ENCODE measurements at regions not wholly inside any gene's neighbourhood (a gene's known extent, or its start where the extent isn't known, plus 50 kb on each side); places are given as distances from the start of the nearest gene placed in this dataset.

DNA sequence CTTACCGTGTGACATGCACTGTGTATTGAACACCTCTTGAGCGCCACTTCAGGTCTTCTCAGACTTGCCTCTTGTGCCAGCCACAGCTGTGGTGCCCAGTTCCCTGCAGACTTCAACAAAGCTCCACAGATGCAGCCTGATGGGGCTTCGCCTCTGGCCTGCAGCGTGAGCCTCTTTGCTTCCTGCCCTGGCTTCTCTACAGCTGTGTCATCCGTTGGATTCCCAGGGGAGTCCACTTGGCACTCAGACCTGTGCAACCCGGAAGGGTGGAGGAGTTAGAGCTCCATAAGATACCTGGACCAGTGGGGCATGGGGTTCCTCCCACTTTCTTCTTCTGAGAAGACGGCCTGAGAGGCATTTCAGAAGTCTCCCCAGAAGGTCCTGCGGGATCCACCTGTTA lies 57.7 kb upstream of the BNIP2 start:
- TF ChIP-seq, protein P1, sequence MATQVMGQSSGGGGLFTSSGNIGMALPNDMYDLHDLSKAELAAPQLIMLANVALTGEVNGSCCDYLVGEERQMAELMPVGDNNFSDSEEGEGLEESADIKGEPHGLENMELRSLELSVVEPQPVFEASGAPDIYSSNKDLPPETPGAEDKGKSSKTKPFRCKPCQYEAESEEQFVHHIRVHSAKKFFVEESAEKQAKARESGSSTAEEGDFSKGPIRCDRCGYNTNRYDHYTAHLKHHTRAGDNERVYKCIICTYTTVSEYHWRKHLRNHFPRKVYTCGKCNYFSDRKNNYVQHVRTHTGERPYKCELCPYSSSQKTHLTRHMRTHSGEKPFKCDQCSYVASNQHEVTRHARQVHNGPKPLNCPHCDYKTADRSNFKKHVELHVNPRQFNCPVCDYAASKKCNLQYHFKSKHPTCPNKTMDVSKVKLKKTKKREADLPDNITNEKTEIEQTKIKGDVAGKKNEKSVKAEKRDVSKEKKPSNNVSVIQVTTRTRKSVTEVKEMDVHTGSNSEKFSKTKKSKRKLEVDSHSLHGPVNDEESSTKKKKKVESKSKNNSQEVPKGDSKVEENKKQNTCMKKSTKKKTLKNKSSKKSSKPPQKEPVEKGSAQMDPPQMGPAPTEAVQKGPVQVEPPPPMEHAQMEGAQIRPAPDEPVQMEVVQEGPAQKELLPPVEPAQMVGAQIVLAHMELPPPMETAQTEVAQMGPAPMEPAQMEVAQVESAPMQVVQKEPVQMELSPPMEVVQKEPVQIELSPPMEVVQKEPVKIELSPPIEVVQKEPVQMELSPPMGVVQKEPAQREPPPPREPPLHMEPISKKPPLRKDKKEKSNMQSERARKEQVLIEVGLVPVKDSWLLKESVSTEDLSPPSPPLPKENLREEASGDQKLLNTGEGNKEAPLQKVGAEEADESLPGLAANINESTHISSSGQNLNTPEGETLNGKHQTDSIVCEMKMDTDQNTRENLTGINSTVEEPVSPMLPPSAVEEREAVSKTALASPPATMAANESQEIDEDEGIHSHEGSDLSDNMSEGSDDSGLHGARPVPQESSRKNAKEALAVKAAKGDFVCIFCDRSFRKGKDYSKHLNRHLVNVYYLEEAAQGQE (IDR thresholded peaks at IDR 0.05; ENCODE audit: insufficient read depth in 1 of 2, low read depth in 2 of 2, low read length in 2 of 2): no peak
- no peak for TF ChIP-seq POLR2AphosphoS5 (IDR thresholded peaks at IDR 0.05; ENCODE audit: low read depth, low read length)
- TF ChIP-seq SIN3A (IDR thresholded peaks at IDR 0.05; ENCODE audit: borderline replicate concordance, insufficient read depth, low read length): no peak
- TF ChIP-seq TAF1 (IDR thresholded peaks at IDR 0.05; ENCODE audit: borderline replicate concordance, insufficient read depth, low read length): no peak
- TF ChIP-seq FOXP2 (optimal IDR thresholded peaks at IDR 0.05; ENCODE audit: borderline replicate concordance, extremely low read depth, extremely low read length, insufficient read depth): no peak
